Retinal pigment epithelial cell (primary cell): ENCODE measurements at regions not wholly inside any gene's neighbourhood (a gene's known extent, or its start where the extent isn't known, plus 50 kb on each side); places are given as distances from the start of the nearest gene placed in this dataset.
"Not testable (repeated sequence)": the region's sequence is repeated elsewhere in the genome, so short reads cannot be mapped to it uniquely, and the experiment has no call there.

Source experiments
- DNase-seq: peaks from one replicate; pipeline ENCODE4 v3.0.0-alpha.2; 2010; ENCODE audit warnings: low read depth
- H3K4me3 ChIP-seq: 2 replicates; pipeline ENCODE4 v1.5.1; 2011; ENCODE audit warnings: mild to moderate bottlenecking, low read length, control low read depth, moderate library complexity
- TF ChIP-seq, protein P1 (sequence below): conservative IDR thresholded peaks from 2 replicates; pipeline ENCODE4 v1.5.1; 2011; ENCODE audit warnings: low read depth, low read length, control low read depth, inconsistent platforms

DNA sequence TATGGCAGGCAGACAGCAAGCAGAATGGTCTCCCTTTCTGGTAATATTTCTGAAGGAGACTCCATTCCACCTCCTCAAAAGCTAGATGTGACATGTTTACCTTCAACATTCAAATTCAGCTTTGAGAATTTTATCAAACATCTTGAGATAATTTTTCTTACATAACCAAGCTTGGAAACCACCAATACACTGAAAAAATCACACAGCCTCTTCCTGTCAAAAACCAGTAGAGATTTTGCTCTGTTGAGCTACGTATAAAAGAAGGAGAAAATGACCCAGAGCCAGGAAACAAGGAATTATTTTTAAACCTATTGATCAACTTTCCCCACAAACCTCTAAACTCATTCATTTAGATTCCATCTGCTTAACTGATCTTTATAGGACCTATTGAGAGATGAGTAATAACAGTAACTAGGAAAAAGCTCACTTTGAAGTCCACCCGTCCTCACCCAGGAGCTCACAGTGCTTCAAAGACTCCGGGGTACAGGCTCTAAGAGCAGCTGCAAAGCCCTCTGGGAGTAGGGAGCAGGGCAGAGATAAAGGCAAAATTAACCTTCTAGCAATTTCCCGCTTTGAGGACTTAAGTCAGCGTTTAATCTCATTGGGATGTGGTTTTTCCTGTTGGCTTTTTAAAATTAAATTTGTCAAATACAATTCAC lies 318.2 kb upstream of the RASGEF1B start:
- H3K4me3 ChIP-seq = no peak overlapping the region
- DNase-seq = no peak
- TF ChIP-seq, protein P1, sequence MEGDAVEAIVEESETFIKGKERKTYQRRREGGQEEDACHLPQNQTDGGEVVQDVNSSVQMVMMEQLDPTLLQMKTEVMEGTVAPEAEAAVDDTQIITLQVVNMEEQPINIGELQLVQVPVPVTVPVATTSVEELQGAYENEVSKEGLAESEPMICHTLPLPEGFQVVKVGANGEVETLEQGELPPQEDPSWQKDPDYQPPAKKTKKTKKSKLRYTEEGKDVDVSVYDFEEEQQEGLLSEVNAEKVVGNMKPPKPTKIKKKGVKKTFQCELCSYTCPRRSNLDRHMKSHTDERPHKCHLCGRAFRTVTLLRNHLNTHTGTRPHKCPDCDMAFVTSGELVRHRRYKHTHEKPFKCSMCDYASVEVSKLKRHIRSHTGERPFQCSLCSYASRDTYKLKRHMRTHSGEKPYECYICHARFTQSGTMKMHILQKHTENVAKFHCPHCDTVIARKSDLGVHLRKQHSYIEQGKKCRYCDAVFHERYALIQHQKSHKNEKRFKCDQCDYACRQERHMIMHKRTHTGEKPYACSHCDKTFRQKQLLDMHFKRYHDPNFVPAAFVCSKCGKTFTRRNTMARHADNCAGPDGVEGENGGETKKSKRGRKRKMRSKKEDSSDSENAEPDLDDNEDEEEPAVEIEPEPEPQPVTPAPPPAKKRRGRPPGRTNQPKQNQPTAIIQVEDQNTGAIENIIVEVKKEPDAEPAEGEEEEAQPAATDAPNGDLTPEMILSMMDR = no peak

DNA sequence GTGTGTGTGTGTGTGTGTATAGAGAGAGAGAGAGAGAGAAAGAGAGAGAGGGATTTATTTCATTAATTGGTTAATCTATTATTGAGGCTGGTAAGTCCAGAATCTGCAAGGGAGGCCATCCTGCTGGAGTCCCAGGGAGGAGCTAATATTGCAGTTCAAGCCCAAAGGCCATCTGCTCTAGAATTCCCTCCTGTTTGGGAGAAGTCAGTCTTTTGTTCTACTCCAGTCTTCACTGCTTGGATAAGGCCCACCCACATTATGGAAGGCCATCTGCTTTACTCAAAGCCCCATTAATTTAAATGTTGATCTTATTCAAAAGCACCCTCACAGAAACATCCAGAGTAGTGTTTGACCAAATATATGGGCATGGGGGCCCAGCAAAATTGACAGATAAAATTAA lies 317.5 kb upstream of the RASGEF1B start:
- TF ChIP-seq, protein P1 = no peak
- no peak for DNase-seq
- H3K4me3 ChIP-seq = no peak overlapping the region

DNA sequence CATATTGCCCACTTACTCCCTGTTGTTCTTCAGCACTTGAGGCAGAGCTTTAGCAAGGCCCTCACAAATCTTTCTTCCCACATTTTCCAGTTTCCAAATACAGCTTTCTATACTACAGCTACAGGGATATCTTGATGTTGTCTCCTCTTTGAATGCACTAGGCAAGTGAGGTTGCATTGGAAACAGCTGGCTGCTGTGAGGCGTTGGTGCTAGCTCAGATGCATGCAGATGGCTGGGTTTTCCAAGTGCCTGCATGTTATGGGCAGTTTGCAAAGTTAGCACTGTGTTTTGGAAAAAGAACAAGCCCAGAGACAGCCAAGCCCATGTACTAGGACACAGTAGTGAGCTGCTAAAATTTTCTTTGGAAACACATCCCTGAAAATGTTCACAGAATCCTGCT lies 315.1 kb upstream of the RASGEF1B start:
- TF ChIP-seq, protein P1 = no peak
- DNase-seq = no peak
- no peak overlapping the region for H3K4me3 ChIP-seq

DNA sequence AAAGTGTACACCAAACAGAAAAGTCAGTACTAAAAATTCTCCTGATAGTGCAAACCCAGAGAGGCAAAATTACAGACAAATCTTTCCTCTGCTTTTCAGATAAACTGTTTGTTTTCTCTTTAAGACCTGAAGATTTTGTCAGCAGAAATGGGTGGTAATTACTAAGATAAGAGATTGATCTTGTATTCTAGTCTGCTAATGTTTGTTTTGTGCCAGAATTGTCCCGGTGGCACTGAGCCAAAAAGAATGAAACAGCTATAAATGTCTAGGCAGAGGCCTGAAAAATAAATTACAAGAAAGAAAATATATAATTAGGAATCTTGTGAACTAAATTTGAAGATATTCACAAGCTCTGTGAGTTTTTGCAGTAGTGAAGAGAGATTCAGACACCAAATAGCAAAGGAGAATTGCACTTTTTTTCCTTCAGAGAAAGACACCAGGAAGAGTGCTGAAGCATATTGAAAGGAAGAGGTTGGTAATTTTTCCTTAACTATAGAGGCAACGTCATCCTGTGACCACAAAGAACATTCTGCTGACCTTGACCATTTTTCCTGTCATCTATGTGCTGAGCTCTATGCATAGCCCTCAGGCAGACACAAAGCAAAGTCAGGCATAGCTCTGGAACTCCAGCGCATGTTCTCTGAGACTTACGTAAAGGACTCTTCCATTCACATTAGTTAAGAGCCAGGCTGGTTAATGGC lies 314.5 kb upstream of the RASGEF1B start:
- DNase-seq = no peak
- TF ChIP-seq, protein P1 = no peak

DNA sequence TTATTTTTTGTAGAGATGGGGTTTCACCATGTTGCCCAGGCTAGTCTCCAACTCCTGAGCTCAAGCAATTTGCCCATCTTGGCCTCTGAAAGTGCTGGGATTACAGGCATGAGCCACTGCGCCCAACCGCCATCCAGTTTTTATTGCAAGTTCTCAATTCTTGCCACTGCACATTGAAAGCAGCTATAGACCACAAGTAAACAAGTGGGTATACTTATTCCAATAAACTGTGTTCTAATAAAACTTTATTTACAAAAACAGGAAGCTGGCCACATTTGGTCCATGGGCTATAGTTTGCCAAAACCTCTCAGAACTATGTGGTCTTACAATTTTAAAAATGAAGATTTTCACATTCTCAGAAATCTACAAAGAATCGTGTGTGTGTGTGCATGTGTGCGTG lies 313.6 kb upstream of the RASGEF1B start:
- no peak overlapping the region for H3K4me3 ChIP-seq
- TF ChIP-seq, protein P1 = no peak
- DNase-seq = no peak

More for the DNA sequence above, 314.5 kb upstream of the RASGEF1B start:
- no peak overlapping the region for H3K4me3 ChIP-seq

DNA sequence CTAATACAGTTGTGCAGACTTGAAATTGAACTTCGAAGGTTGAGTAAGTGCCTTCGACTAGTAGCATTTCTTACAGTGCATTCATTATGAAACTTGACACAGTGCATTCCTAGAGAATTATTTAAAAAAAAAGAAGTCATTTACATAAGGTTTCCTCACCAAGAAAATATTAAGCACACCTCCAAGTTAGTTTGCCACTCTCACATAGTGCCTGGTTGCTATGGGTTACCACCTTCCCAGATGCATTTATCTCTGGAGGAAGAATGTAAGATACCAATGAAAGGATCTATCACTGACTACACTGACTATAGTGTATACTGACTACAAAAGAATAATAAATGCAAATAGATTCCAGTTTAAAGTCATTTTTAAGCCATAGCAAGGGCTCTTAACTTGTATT lies 311.9 kb upstream of the RASGEF1B start:
- H3K4me3 ChIP-seq = no peak overlapping the region
- no peak for DNase-seq
- TF ChIP-seq, protein P1 = no peak

DNA sequence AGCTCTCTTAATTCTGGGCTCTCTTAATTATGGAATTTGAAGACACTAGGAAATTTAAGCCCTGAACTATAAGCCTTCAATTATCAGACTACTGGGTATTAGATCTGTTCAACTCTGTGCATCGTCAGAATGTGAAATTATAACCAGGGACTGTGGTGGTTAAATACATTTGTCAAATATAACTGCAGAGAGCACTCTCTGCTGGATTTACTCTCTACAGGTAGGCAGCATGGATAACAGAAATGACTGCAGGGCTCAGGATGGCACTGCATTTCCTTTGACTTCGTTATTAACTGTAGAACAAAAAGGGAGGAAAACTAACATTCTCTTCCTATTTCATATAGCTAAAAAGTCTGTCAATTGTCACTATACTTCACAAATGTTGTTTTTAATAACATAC lies 310.1 kb upstream of the RASGEF1B start:
- H3K4me3 ChIP-seq = no peak overlapping the region
- no peak for DNase-seq
- TF ChIP-seq, protein P1 = no peak

DNA sequence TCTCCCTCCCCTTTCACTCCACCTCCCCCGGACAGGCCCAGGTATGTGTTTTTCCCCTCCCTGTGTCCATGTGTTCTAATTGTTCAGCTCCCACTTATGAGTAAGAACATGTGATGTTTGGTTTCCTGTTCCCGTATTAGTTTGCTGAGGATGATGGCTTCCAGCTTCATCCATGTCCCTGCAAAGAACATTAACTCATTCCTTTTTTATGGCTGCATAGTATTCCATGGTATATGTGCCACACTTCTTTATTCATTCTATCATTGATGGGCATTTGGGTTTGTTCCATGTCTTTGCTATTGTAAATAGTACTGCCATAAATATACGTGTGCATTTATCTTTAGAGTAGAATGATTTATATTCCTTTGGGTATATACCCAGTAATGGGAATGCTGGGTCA lies 306.0 kb upstream of the RASGEF1B start:
- not testable (repeated sequence) for DNase-seq, H3K4me3 ChIP-seq
